Tibial nerve (tissue), 3 donors: ENCODE measurements at regions not wholly inside any gene's neighbourhood (a gene's known extent, or its start where the extent isn't known, plus 50 kb on each side); places are given as distances from the start of the nearest gene placed in this dataset.

Experiments used
- POLR2A ChIP-seq, 2 donors: fragments of 450-650 bp; IDR thresholded peaks; one replicate each; pipeline ENCODE4 v1.6.1; 2017; ENCODE audit warnings: antibody characterized with exemption in 2 of 2, mild to moderate bottlenecking in 2 of 2, moderate library complexity in 2 of 2
- TF ChIP-seq, protein P1 (sequence below), 5 experiments: fragments of 200-600 bp in 3 of 5; fragments of 450-650 bp in 2 of 5; sonication (generic) in 3 of 5; IDR thresholded peaks; one replicate each; pipeline ENCODE4 v1.5.1; 2016 to 2019; ENCODE audit warnings: antibody characterized with exemption in 5 of 5, mild to moderate bottlenecking in 3 of 5, moderate library complexity in 2 of 5

DNA sequence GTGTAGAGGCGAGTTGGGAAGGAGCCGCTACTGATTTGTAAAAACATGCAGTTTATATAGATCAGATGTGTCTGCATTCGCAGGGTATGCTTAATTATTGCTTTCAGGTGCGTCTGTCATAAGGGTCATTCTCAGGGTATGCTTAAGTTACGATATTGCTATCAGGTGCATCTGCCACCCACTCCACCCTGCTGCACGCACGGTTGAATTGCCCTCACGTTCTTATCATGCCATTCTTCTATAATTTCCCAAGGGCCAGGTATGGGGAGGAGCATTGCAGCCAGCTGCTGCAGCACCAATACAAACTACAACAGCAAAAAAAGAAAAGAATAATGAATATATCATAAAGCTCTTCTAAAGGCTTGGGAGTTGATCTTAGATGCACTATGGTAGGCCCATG is 230.0 kb downstream of the KBTBD8 start:
- TF ChIP-seq, protein P1, sequence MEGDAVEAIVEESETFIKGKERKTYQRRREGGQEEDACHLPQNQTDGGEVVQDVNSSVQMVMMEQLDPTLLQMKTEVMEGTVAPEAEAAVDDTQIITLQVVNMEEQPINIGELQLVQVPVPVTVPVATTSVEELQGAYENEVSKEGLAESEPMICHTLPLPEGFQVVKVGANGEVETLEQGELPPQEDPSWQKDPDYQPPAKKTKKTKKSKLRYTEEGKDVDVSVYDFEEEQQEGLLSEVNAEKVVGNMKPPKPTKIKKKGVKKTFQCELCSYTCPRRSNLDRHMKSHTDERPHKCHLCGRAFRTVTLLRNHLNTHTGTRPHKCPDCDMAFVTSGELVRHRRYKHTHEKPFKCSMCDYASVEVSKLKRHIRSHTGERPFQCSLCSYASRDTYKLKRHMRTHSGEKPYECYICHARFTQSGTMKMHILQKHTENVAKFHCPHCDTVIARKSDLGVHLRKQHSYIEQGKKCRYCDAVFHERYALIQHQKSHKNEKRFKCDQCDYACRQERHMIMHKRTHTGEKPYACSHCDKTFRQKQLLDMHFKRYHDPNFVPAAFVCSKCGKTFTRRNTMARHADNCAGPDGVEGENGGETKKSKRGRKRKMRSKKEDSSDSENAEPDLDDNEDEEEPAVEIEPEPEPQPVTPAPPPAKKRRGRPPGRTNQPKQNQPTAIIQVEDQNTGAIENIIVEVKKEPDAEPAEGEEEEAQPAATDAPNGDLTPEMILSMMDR (IDR thresholded peaks at IDR 0.05): no peak
- no peak for TF ChIP-seq POLR2A (IDR thresholded peaks at IDR 0.05)
